ENCODE measurements at regions not wholly inside any gene's neighbourhood (a gene's known extent, or its start where the extent isn't known, plus 50 kb on each side); places are given as distances from the start of the nearest gene placed in this dataset.

GRCh38 chr2:49598231-49598630 is 443.9 kb upstream of the FSHR start:
- Histone ChIP-seq H3K4me3 (ENCODE audit: low read depth, low read length) (no peak overlapping the region), H3K27me3 (ENCODE audit: control insufficient read depth, insufficient read depth, low read length) (no peaks in the 10 kb centered on the region), H3K36me3 (ENCODE audit: control insufficient read depth, insufficient read depth, low read length) (no peaks in the 10 kb centered on the region)
- TF ChIP-seq CTCF (IDR thresholded peaks at IDR 0.05; ENCODE audit: insufficient read depth, low read length, severe bottlenecking), result no peak
- DNase-seq (ENCODE audit: low read depth) (no peak), FAIRE-seq (no peak)

GRCh38 chr2:49585921-49586320 is 431.6 kb upstream of the FSHR start:
- Histone ChIP-seq H3K27me3 (ENCODE audit: control insufficient read depth, insufficient read depth, low read length) (no peaks in the 10 kb centered on the region), H3K36me3 (ENCODE audit: control insufficient read depth, insufficient read depth, low read length) (no peaks in the 10 kb centered on the region)

GRCh38 chr2:49582946-49583345 is 428.6 kb upstream of the FSHR start:
- Histone ChIP-seq H3K4me3 (ENCODE audit: low read depth, low read length) (no peak overlapping the region), H3K36me3 (ENCODE audit: control insufficient read depth, insufficient read depth, low read length) (no peaks in the 10 kb centered on the region), H3K27me3 (ENCODE audit: control insufficient read depth, insufficient read depth, low read length) (no peaks in the 10 kb centered on the region)
- TF ChIP-seq CTCF (IDR thresholded peaks at IDR 0.05; ENCODE audit: insufficient read depth, low read length, severe bottlenecking), result no peak
- DNase-seq (ENCODE audit: low read depth), result no peak
- no peak for FAIRE-seq

More at GRCh38 chr2:49585921-49586320, 431.6 kb upstream of the FSHR start:
- TF ChIP-seq CTCF (IDR thresholded peaks at IDR 0.05; ENCODE audit: insufficient read depth, low read length, severe bottlenecking), result no peak
- DNase-seq (ENCODE audit: low read depth) (no peak), FAIRE-seq (no peak)
- H3K4me3 ChIP-seq (ENCODE audit: low read depth, low read length), result no peak overlapping the region

- DNase-seq (ENCODE audit: low read depth), result no peak
- Histone ChIP-seq H3K36me3 (ENCODE audit: control insufficient read depth, insufficient read depth, low read length) (no peaks in the 10 kb centered on the region), H3K27me3 (ENCODE audit: control insufficient read depth, insufficient read depth, low read length) (no peaks in the 10 kb centered on the region), H3K4me3 (ENCODE audit: low read depth, low read length) (no peak overlapping the region)
- FAIRE-seq, result no peak
- no peak for TF ChIP-seq CTCF (IDR thresholded peaks at IDR 0.05; ENCODE audit: insufficient read depth, low read length, severe bottlenecking)
Measured at GRCh38 chr2:49577041-49577440, 422.7 kb upstream of the FSHR start.

- Histone ChIP-seq H3K36me3 (ENCODE audit: control insufficient read depth, insufficient read depth, low read length) (no peaks in the 10 kb centered on the region), H3K27me3 (ENCODE audit: control insufficient read depth, insufficient read depth, low read length) (no peaks in the 10 kb centered on the region), H3K4me3 (ENCODE audit: low read depth, low read length) (no peak overlapping the region)
- FAIRE-seq (no peak), DNase-seq (ENCODE audit: low read depth) (no peak)
- no peak for TF ChIP-seq CTCF (IDR thresholded peaks at IDR 0.05; ENCODE audit: insufficient read depth, low read length, severe bottlenecking)
Measured at GRCh38 chr2:49569176-49569575, 414.9 kb upstream of the FSHR start.

- no peak for FAIRE-seq
- no peak overlapping the region for H3K4me3 ChIP-seq (ENCODE audit: low read depth, low read length)
- H3K36me3 ChIP-seq (ENCODE audit: control insufficient read depth, insufficient read depth, low read length), result no peaks in the 10 kb centered on the region
- no peaks in the 10 kb centered on the region for H3K27me3 ChIP-seq (ENCODE audit: control insufficient read depth, insufficient read depth, low read length)
- TF ChIP-seq CTCF (IDR thresholded peaks at IDR 0.05; ENCODE audit: insufficient read depth, low read length, severe bottlenecking), result no peak
- no peak for DNase-seq (ENCODE audit: low read depth)
Measured at GRCh38 chr2:49567811-49568600, 413.7 kb upstream of the FSHR start.

Data from bronchial epithelial cell (primary cell).